ENCODE measurements at regions not wholly inside any gene's neighbourhood (a gene's known extent, or its start where the extent isn't known, plus 50 kb on each side); places are given as distances from the start of the nearest gene placed in this dataset.

GRCh38 chr2:185145316-185146121 is 547.2 kb downstream of the ZNF804A start:
- TF ChIP-seq TOX (CRISPR knock-in tag; IDR thresholded peaks at IDR 0.05; ENCODE audit: borderline replicate concordance) (no peak), BACH2 (CRISPR knock-in tag; IDR thresholded peaks at IDR 0.05; ENCODE audit: borderline replicate concordance) (no peak)

Measured in SK-N-SH treated with all-trans-retinoic acid at 6 μM for 48 hours (cell line).